GM21423 (cell line): ENCODE measurements at regions not wholly inside any gene's neighbourhood (a gene's known extent, or its start where the extent isn't known, plus 50 kb on each side); places are given as distances from the start of the nearest gene placed in this dataset.

Experiments used
- ATAC-seq: cut with Tn5 transposase; IDR thresholded peaks from one replicate; pipeline ENCODE4 v1.9.1; 2021; ENCODE audit warnings: mild to moderate bottlenecking, moderate library complexity; ENCODE audit not compliant: unreplicated experiment

DNA sequence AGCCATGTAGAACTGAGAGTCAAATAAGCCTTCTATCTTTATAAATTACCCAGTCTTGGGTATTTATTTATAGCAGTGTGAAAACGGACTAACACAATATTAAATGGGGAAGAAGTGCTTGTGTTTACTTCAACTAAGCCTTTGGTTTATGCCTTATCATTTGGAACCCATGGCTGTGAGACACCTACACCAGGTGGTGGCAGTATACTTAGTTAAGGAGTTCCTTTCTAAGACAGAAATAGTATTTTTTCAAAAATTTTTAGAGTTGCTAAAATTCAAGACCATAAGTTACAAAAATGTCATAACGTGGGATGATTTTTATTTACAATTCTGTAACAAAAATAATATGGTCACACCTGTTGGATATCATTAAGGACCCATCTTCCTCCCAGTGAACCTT is 354.5 kb upstream of the SOX14 start:
- no peak for ATAC-seq

DNA sequence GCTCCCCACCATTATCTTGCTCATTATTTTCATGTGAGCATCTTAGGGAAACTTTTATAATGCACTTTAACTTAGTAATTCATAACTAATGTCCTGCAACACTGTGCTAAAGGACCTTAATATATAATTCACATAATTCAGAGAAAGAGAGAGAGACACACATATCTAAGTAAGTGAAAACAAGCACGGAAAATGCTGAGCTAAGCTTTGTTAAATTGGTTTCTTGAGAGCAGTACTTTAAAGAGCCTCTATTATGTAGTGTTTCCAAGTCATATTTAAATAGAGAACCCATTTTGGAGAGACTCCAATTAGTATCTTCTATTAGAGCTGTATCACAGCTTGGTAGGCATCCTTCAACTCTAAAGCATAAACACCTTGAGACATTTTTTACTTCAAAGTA is 354.1 kb upstream of the SOX14 start:
- no peak for ATAC-seq

DNA sequence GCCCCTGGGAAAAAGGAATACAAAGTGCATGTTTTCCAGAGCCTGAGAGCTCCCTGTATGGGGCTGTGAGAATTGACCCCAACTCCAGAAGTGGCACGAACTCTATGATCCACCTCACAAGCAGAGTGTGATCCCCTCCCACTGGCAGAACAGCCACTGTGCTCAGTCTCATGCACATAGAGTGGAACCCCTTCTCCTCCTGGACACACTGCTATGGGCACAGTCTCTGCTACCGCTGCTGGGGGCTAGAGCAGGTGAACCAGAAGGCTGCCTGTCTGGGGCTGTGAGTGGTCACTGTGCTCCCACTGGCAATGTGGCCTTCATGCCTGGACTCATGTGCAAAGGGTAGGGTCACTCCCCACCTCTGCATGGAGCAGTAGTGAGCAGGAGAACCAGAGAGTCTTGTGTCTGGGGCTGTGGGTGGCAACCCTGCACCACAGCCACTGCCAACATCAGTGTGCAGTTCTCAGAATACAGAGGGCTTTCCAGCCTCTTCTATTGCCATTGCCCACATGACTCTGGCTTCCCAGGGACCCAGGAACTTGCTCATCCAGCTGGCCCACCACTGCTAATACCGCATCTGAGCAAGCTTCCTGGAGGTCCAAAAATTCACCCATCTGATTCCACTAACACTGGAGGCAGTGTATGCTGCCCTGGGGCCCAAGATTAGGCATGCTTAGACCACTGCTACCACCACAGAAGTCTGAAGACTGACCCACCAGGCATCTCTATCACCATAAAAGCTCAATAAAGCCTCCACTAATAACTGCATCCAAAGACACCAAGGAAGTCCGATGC is 343.7 kb upstream of the SOX14 start:
- ATAC-seq, result no peak

DNA sequence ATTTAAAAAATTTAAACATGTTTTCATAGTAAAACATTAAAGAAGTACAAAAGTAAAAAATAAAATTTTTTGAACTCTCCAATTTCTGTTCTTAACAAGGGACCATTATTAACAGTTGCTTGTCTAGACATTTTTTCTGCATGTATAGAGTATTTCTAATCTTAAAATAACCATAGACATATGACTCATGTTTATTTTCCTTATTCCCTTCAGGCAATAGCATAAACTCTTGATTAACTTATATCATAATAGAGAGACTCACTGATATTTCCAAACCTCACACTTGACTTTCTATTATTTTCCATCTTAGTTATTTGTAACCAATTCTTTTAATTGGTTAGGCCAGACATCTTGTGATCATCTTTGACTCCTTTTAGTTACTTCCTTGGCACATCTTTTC is 325.6 kb upstream of the SOX14 start:
- ATAC-seq, result no peak

DNA sequence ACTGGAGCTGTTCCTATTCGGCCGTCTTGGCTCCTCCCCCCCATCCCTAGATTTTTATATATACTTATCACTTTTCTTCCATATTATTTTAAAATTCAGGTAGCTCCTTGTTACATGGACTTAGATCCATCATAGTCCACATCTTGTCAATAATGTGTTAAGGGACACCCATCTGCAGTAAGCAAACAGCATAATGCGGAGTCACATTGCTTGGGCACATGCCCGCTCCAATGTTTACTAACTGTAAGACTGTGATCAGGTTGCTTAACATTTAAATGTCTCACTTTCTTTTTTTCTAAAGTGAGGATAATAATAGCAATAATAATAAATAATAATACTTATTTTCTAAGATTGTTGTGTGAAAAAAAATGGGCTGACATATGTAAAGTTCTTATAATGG is 303.2 kb upstream of the SOX14 start:
- ATAC-seq, result no peak

DNA sequence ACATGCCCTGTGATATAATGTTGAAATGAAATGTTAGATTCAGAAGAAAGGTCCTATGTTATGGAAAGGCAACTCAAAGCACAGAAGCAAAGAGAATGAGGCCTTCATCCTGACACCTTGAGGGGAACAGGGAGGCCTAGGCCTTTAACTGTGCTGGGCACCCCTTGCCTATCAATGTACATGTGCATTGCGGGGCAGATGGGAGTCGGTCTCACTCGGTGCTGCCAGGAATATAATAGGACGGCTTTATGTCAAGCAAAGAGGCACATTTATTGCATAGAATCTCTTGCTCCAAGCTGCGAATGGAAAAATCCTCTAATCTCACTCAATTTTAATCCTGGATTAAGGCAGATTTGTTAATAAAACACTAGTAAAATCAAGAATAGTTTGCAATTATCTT is 301.0 kb upstream of the SOX14 start:
- no peak for ATAC-seq

DNA sequence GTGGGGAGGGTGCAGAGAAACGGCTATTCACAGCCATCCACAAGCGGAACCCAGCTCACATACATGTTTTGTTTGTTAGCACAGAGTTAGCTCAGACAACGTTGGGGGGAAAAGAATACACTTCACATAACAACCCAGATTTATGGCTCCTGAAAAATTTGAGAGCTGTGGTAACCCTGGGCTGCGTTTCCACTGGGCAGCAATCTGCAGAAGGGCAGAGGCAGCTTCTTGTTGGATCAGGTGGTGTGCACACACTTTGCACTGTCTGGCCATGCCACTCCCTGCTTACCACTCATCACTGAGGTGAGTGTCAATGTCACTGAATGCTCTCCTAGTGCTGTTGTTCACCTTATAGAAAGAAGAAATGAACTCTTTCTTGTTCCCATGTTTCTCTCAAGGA is 299.8 kb upstream of the SOX14 start:
- no peak for ATAC-seq

DNA sequence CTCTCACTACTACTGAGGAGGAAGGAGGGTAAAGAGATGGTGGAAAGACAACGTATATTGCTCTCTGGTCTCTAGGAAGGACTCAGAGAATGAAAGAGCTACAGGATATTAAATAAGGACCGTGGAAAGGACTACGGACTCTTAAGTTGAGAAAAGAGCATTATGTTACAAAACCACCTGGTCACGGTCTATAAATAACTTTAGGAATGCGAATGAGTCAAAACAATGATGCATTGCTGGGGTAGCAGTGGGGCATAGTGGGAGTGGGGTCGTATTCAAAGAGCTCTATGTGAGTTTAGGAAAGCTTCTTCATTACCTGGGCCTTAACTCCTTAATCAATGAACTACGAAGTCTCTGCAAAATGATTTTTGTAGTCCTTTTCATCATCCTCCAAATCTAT is 295.7 kb upstream of the SOX14 start:
- no peak for ATAC-seq

DNA sequence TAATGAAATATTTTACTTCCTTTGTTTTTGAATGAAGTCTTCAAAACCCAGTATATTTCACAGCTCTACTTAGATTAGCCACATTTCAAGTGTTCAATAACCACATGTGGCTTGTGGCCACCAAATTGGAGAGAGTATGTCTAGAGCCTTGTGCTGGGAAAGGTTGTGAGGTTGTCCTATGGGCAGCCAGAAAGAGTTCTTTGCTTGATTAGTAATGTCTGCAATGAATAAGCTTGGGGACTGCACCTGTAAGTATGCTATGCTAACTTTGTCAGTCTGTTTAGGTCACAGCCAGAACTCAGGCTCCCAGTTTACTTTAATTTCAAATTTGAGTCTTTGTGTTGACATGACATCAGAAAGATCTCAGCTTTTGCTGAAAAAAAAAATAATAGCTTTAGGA is 294.9 kb upstream of the SOX14 start:
- ATAC-seq, result no peak

DNA sequence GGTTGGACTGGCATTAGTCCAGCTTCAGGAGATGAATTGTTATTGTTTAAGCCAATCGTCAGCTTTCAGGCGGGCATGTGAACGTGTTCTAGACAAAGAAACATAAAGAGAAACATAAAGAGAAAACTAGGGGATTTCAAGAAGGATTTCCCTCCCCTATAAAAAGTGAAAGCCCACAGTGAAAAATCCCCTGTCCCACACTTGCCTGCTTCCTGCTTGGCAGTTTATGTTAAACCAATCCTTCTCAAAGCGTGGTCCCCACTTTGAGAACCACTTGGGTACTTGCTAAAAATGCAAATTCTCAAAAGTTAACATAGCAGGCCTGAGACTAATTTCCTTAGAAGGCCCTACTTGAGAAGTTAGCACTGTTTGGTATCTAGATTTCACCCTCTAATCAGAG is 293.0 kb upstream of the SOX14 start:
- ATAC-seq, result no peak

DNA sequence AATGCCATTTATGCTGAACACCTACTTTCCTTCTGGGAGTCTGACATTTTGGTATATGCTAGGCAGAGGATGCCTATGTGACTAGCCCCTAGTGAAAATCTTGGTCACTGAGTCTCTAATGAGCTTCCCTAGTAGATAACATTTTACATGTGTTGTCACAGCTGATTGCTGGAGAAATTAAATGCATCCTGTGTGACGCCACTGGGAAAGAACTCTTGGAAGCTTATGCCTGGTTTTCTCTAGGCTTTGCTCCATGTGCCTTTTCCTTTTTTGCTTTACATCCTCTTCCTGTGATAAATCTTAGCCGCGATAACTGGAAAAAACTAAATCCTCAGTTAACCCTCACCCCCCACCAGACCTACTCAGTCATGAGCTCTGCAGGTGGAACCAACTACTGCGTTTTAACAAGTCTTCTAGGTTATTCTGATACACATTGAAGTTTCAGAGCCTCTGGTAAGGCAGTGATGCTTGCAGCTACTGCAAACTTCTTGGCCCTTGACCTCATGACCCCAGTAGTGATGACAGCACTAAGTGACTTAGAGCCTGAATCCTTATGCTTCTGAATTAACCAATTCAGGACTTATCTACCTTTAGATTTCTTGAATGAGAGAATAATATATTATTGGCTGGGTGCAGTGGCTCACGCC is 292.4 kb upstream of the SOX14 start:
- ATAC-seq, result no peak

DNA sequence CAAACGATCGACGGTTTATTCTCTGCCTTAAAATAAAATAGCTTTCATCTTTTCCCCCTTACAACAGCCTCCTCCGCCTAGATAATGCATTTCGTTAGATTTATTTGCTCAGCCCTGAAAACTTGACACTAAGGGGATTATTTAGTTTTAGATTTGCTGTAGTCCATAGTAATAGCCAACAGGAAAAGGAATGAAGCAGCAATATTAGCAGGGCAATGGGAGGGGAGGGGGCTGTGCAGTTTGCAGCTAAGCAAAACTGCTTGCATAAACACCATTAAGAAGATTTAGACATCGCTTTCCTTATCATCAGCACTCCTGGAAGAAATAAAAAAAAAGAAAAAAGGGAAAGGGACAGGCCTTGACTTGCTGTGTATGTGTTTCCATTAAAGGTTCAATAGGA is 286.5 kb upstream of the SOX14 start:
- no peak for ATAC-seq

DNA sequence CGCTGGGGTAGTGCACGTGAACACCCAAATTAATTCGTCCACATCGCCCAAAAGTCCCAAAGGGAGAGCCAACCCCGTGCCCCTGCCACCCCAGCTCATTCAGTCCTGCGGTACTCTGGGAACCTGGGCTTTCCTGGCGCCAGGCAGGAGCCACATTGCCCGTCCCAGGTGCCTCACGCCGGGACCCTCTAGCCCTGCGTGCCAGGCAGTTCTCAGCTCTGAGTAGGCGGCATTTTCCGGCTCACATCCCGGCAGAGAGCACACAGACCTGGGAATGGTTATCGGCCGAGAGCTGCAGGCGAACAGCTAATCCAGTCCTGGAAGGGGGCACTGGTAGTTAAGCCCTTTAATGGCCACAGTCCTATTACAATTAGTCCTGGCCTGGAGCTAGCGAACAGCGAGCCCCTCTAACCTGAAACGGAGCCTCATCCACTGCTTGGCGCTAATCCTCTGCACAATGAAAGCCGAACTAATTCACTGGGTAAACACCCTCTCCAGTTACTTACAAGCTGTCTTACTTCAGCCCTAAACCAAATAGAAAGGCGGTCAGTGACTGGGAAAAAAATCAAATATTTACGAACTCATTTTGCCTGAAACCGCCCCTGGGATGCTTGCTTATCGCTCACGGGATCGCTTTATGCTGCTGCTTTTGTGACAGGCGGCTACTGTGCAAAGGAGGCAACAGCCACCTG is 254.6 kb upstream of the SOX14 start:
- no peak for ATAC-seq

DNA sequence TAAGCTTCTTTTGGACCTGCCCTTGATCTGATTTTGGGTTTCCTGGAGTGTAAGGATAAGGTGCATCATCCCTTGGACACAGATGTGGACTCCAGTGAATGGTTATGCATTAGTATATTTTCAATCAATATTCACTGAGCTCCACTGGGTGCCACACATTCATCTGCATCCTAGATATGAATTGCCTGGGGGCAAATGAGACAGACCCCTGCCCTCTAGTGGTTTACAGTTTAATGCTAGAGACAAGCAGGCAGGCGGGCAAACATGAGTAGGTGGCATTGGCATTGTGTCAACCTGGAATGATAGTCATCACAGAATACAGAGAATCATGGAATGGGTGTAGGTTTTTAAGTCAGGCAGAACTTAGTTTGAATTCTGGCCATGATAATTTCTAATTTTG is 252.5 kb upstream of the SOX14 start:
- ATAC-seq, result no peak

DNA sequence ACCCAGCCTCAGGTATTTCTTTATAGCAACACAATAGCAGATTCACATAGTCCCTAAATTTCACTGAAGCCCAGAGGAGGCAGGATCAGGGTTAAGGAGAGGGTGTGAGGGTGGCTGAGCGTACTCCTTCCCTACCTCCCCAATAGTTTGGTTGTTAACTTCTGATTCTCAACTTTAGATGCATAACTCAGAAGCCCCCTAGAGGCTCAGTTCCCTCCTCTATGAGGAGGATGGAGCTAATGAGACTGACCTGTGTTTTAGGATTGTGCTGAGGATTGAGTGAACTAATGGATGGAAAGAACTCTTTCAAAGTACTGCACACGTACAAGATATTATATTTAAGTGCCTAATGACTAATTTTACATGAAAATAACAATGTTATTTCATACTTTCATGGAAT is 249.3 kb upstream of the SOX14 start:
- ATAC-seq, result no peak

DNA sequence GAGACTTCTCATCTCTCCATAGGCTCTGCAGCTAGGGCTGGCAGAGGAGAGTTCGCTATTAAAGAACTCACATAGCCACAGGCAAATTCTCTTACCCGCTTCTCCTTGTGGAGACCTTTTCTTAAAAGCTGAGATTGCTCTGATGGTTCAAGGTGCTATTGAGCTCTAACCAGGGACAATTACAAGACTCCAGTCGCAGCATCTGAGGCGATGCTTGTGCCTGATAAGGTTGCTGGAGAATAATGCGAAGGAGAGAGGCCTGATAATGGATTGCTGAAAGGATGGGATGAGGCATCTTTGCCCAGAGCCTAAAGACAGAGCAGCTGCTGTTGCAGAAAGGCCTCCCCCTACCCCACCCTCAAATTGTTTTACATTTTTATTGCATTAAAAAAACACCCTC is 244.5 kb upstream of the SOX14 start:
- ATAC-seq, result no peak

DNA sequence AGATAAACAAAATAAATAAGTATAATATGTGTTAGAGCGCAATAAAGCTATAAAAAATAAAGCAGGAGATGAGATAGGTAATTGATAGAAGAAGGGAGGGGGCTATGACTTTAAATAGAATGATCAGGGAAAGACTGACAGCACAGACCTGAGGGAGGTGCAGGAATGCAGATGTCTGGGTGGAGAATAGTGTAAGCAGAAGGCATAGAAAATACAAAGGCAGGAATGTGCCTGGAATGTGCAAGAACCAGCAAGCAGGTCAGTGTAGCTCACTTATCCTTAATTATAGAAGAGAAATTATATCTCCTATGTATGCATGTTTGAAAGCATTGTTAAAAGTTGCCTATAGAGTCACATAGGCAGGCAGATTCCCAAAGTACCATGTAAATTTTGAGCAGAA is 239.4 kb upstream of the SOX14 start:
- no peak for ATAC-seq

DNA sequence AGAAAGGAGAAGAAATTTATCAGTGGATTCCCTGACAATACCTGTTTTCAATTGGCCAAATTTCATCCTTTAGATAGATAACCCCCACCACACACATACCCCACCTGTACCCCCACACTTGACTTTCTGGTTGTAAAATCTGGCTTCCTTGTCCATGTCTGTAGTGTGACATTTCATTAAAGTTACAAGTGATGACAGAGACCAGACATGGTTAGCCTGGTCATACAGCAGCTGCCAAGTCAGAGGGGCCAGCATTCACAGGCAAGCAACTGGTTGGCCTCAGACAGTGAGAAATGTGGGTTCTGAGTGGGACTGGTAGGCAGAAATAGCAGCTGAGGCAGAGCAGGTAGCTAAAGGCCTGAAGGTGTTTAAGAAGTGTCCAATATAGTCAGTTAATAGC is 238.6 kb upstream of the SOX14 start:
- no peak for ATAC-seq

DNA sequence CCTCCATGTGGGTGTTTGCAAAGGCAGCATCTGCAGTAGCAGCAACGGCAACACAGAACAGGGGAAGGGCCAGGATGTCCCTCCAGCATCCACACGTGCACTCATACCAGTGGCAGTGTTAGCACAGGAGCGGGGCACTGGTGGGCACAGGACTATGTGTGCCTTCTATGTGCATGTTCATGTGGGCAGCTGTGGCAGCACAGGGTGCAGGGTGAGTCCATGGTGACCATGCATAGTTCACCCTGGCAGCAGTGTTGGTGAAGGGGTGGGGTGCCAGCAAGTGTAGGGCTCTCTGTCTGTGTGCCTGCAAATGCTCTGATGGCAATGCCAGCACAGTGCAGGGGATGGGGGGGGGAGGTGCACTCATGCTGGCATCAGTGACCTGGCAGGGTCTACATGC is 222.1 kb upstream of the SOX14 start:
- ATAC-seq, result no peak

DNA sequence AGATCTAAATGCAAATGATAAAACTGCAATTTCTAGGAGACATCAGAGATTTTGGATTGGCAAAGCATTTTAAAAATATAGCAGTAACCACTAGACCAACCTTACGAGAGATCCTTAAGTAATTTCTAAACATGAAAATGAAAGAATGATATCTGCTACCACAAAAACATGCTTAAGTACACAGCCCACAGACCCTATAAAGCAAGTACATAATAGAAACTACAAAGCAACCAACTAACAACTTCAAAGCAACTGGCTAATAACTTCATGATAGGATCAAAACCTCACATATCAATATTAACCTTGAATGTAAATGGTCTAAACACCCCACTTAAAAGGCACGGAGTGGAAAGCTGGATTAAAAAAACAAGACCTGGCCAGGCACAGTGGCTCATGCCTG is 209.9 kb upstream of the SOX14 start:
- no peak for ATAC-seq

DNA sequence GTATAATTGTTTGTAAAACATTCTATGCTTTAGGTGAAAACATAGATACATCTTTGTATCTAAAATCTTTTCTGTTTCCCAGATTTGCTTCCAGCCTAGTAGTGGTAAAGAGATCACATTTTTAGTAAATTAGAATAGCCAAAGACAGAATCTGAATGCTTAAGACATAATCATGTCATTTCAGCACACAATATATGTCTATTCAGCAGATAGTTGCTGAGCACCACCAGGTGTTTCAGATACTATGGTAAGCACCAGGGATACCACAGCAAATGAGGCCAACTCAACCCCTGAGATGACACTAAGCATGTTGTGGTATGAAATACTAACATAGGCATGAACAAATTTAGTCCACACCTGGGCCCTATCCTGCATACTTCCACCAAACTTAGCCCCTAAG is 195.2 kb upstream of the SOX14 start:
- no peak for ATAC-seq

DNA sequence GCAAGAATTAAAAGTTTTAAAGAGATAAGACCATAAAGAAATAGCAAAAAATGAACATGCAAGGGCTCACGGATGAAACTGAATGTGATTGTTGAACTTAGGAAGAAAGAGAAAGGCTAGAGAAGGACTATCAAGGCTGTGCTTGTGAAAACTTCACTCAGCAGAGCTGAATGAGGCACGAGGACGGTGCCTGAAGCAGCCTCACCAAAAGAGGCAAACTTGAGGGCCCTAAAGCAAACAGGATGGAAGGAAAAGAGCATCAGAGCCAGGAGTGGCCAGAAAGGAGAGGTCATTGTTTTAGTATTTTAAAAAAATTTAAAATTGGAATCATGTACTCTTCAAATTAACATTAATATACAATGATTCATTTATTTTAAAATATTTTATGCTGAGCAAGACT is 191.2 kb upstream of the SOX14 start:
- ATAC-seq, result no peak
